Stimulated activated naive CD8-positive, alpha-beta T cell treated with anti-CD3 and anti-CD28 coated beads, Interleukin-15, Interleukin-2, amounts not matched to agents 100 U/mL and 50 U/mL, for 24 hours (primary cell): ENCODE measurements at regions not wholly inside any gene's neighbourhood (a gene's known extent, or its start where the extent isn't known, plus 50 kb on each side); places are given as distances from the start of the nearest gene placed in this dataset.
"Not testable (repeated sequence)": the region's sequence is repeated elsewhere in the genome, so short reads cannot be mapped to it uniquely, and the experiment has no call there.

Experiments
- ATAC-seq: fragments of 150-1000 bp; cut with Tn5 transposase; one replicate; pipeline ENCODE4 v1.10.0; 2021
- DNase-seq: peaks from one replicate; pipeline ENCODE4 v3.0.0; 2021

DNA sequence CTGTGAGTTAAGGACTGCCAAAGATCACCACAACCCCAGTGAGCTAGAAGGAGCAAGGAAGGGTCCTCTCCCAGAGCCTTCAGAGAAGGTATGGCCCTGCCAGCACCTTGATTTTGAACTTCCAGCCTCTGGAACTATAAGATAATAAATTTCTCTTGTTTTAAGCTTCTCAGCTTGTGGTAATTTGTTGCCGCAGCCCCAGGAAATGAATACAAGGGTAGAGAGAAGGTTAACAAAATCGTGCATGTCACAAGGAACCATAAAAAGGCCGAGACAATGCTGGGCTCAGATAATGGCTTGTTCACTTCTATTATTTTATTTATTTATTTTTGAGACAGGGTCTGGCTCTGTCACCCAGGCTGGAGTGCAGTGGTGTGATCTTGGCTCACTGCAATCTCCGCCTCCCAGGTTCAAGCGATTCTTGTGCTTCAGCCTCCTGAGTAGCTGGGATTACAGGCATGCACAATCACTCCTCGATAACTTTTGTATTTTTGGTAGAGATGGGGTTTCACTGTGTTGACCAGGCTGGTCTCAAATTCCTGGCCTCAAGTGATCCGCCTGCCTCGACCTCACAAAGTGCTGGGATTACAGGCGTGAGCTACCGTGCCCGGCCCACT lies 71.5 kb downstream of the WSB1 start:
- DNase-seq, ATAC-seq: not testable (repeated sequence)

GRCh38 chr17:27366437-27366836 lies 72.5 kb downstream of the WSB1 start:
- DNase-seq (no peak), ATAC-seq (no peak)

- DNase-seq = no peak
Measured at GRCh38 chr17:27367121-27367981, 73.4 kb downstream of the WSB1 start.

GRCh38 chr17:27368151-27368795 lies 74.4 kb downstream of the WSB1 start:
- ATAC-seq = no peak

More at GRCh38 chr17:27367121-27367981, 73.4 kb downstream of the WSB1 start:
- no peak for ATAC-seq

GRCh38 chr17:27368980-27369379 lies 75.1 kb downstream of the WSB1 start:
- no peak for DNase-seq
- no peak for ATAC-seq

More at GRCh38 chr17:27368151-27368795, 74.4 kb downstream of the WSB1 start:
- DNase-seq = no peak

GRCh38 chr17:27370776-27371175 lies 76.9 kb downstream of the WSB1 start:
- no peak for DNase-seq
- ATAC-seq = no peak

DNA sequence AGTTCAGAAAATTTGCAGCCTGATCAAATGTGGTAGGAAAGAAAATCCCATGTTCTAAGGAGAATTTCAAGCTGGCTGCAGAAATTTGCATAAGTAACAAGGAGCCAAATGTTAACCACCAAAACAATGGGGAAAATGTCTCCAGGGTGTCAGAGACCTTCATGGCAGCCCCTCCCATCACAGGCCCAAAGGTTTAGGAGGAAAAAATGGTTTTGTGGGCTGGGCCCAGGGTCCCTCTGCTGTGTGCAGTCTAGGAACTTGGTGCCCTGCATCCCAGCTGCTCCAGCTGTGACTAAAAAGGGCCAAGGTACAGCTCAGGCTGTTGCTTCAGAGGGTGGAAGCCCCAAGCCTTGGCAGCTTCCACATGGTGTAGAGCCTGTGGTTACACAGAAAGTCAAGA lies 79.8 kb downstream of the WSB1 start:
- not testable (repeated sequence) for ATAC-seq, DNase-seq

DNA sequence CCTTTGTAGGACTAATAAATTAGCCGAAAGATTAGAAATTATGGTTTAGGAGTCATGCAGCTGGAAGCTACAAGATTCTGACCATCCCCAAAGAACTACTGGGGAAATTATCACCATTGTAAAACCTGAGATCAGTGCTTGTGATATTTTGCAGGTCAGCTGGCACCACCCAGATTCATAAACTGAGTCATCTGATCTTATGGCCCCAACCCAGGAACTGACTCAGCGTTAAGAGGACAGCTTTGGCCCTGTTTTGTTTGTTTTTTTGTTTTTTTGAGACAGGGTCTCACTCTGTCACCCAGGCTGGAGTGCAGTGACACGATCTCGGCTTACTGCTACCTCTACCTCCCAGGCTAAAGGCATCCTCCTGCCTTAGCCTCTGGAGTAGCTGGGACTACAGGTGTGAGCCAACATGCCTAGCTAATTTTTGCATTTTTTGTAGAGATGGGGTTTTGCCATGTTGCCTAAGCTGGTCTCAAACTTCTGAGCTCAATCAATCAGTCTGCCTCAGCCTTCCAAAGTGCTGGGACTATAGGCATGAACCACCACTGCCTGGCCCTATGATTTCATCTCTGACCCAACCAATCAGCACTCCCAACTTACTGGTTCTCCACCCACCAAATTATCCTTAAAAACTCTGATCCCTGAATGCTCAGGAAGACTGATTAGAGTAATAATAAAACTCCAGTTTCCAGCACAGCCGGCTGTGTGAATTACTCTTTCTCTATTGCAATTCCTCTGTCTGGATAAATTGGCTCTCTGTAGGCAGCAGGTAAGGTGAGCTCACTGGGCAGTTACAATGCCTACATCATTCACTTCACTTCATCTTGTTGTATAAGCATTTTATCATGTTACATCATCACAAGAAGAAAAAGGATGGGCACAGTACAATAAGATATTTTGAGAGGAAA lies 79.4 kb upstream of the KSR1 start:
- no peak for DNase-seq

GRCh38 chr17:27378482-27379175 lies 77.6 kb upstream of the KSR1 start:
- no peak for ATAC-seq
- no peak for DNase-seq

More for the DNA sequence above, 79.4 kb upstream of the KSR1 start:
- ATAC-seq = no peak

- ATAC-seq (no peak), DNase-seq (no peak)
Measured at GRCh38 chr17:27379888-27380533, 76.2 kb upstream of the KSR1 start.

- ATAC-seq = no peak
- no peak for DNase-seq
Measured at GRCh38 chr17:27380551-27380950, 75.7 kb upstream of the KSR1 start.

GRCh38 chr17:27381007-27381501 lies 75.2 kb upstream of the KSR1 start:
- peak; percentile 93 for DNase-seq

DNA sequence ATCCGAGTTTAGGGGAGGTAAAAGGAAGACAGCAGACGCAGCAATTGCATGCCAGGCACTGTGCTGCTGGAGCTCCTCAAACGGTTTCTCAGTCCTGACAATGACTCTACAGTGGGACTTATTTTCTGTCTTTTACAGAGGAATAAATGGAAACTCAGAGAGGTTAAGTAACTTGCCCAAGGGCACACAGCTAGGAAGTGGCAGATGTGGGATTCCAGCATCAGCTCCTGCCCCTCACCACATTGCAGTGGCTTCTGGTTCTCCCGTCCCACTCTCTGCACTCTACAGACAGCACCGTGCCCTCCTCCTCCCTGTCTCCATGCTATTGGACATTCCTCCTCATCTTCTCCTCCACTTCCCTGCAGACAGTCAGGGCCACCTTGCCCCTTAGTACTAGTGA lies 74.2 kb upstream of the KSR1 start:
- ATAC-seq = no peak
- DNase-seq = no peak

More at GRCh38 chr17:27381007-27381501, 75.2 kb upstream of the KSR1 start:
- peak; percentile 89 for ATAC-seq

GRCh38 chr17:27384261-27384701 lies 72.0 kb upstream of the KSR1 start:
- ATAC-seq (no peak), DNase-seq (no peak)

- no peak for DNase-seq
Measured at GRCh38 chr17:27384726-27385125, 71.5 kb upstream of the KSR1 start.

DNA sequence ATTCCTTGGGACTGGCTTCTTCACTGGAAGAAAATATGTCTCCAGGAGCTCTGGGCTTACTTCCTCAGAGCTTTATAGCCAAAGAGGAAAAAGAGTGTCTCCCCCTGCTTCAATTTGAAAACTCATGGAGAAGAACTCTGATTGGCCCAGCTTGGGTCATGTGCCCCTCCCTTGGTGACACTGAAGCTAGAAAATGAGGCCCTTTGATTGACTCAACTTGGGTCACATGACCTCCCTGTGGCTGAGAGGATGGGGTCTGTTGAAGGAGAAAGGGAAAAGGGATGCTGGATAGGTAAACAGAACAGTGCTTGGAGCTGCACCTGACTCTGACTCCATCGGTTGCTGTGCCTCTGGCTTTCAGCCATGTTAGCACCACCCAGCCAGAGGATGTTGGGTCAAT lies 70.6 kb upstream of the KSR1 start:
- ATAC-seq (no peak), DNase-seq (no peak)

More at GRCh38 chr17:27384726-27385125, 71.5 kb upstream of the KSR1 start:
- ATAC-seq = no peak

- DNase-seq (no peak), ATAC-seq (no peak)
Measured at GRCh38 chr17:27386206-27387075, 69.8 kb upstream of the KSR1 start.

- DNase-seq (no peak), ATAC-seq (no peak)
Measured at GRCh38 chr17:27389542-27390140, 66.6 kb upstream of the KSR1 start.

DNA sequence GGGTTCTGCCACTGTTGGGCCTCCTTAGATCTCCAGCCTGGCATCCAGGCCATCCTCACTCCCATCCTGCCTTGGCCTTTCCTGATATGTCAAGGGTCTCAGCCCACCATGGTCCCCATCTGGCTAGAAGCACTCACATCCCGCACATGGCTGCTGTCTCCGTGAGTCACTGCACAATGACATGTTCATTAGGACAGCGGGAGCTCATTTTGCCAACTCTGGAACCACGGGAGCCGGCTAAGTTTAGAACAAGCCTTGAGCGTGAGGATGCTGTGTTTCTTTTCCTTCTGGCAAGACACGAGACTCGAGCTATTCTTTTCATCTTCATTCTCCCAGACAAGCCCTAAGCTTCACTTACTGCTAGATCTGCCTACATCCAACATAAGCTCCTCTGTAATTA lies 65.7 kb upstream of the KSR1 start:
- no peak for ATAC-seq
- no peak for DNase-seq
